AG08395 (cell line): ENCODE measurements at regions not wholly inside any gene's neighbourhood (a gene's known extent, or its start where the extent isn't known, plus 50 kb on each side); places are given as distances from the start of the nearest gene placed in this dataset.
A peak's percentile ranks its signal among the peaks of the same experiment; 100 is the strongest.

ENCODE experiments used
- DNase-seq: peaks from one replicate; pipeline ENCODE4 v3.0.0; 2012; ENCODE audit warnings: mixed read lengths, low spot score

GRCh38 chr15:35657679-35658311, 111.8 kb upstream of the DPH6 start:
- peak; percentile 55 for DNase-seq

GRCh38 chr15:35663956-35664355, 118.0 kb upstream of the DPH6 start:
- DNase-seq, result no peak

GRCh38 chr15:35665896-35666536, 120.1 kb upstream of the DPH6 start:
- DNase-seq, result no peak

DNA sequence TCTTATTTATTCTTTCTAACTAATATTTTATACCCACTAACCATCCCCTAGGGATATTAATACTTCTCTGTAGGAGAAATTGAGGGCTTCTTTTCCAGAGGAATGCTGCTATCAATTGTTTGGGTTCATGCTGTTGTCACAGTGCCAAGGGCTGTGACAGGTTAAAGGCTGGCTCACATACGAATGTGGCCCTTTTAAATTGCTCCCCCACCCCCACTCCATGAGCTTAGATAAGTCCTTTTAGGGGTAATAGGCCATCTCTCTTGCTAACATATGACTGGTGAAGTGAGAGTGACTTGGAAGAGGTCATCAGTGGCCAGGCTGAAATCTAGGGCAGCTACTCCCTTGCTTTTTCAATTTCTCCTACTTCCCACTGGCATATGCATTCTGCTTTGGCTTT, 121.9 kb upstream of the DPH6 start:
- no peak for DNase-seq

DNA sequence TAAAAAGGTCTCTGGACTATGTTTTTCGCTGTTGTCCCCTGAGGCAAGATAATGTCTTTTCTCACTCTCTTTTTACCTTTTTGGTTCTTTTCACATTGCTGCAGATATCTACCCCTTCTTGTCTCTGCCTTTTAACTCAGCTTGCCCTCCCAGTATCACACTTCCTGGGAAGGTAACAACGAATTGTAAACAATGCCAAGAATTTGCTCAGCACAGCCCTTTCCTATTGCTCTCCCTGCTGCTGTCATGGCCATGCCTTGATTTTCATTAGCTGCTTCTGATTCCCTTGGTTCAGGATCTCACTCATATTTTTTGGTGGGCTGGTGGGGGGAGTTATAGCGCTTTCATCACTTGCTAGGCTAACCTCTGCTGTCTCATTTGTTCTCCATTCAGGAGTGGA, 123.1 kb upstream of the DPH6 start:
- DNase-seq, result no peak

DNA sequence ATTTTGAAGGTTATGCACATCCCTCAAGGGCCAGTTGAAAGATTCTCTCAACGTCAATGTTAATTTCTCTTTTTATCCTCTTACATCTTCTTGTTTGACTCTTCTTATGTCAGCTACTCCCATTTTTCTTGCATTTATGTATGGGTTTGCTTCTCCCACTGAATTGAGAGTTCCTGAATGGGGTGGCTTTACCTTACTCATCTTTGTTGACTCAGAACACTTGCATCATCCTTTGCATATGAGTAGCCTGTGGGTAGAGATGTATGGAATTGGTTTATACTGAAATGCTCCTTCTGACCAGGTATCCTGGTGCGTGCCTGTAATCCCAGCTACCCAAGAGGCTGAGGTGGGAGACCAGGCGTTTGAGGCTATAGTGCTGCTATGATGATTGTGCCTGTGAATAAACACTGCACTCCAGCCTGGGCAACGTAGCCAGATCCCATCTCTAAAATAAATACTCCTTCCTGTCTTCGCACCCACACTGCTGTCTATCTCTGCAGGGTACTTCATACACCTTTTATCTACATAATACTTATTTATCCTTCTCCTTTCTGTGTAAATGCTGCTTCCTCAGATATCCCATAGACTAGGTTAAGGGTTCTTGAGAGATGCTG, 123.6 kb upstream of the DPH6 start:
- no peak for DNase-seq

DNA sequence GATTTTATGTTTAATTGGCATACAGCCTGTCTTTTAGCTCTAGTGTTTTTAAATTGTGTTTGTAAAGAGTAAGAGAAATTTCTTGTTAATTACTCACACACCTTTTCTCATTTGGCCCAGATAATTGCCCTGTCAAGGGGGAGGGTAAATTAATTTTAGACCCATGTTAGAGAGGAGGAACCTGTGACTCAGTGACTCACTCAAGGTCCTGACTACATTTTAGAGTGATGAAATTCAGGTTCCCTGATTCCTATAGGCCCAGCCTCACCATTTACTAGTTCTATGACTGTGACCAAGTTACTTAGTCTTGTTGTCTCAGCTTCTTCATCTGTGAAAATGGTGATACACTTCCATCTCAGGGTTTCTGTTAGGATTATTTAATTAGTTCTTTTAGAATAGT, 125.2 kb upstream of the DPH6 start:
- DNase-seq, result no peak

- no peak for DNase-seq
Observed at GRCh38 chr15:35671981-35672380, 126.0 kb upstream of the DPH6 start.

DNA sequence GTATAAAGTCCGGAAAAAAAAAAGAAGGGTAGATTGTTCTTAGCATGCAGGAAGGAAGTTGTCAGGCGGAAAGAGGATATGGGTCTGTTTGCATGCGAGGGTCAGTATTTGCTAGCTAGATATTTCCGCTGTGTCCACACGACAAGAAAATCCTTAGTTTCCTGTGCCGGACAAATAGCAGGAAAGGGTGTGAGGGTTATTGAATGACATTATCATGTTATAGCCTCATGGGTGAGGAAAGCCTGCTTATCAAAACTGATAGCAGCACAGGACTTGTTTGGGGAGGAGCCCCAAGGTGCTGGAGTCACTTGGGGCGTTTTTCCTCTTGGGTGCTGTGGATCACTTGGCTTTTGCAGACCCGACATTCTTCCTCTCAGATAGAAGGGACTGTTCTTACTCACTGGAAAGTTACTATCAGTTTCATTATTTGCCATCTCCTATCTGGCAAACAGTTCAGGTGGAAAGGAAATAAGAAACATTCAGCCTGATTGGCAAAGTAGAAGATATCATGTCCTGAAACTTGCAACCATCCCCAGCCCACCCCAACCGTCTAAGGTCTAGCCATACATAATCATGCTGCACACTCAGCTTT, 127.2 kb upstream of the DPH6 start:
- no peak for DNase-seq

DNA sequence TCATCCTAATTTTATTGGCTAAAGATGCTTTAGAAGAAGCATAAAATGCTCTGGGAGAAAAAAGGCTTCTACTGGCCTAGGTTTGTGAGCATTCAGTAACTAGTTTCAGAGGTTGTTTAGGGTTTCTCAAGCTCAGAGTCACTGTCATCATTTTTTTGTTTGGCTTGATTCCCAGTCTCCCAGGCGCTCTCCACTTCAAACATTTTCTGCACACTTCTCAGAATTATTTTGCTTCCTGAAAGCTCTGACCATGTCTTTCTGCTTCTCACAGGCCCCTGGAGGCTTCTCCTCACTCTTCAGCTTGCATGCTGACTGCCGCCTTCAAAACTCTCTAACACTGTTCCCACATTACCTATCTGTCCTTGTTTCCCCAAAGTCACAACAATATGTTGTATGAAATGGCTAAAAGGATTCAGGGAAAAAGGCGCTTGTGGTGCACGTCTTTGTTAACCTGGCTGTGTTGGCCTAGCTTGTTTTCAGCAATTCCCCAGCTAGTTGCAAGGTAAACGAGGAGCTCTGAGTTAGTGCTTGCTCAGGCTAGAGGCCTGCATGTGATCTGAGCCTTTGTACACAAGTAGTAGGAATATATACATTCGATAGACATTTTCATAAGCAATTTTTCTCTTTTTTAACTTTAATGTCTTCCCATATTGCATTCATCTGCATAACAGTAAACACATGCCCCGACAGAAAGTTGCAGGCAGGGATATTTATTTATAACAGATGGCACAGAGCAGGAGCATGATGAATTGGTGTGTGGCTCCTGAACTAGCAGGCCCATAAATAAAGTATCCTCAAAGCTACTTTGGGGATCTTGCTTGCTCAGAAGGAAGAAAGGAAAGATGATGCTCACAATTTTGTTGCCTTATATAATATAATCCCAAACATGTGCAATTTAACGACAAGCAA, 129.2 kb upstream of the DPH6 start:
- DNase-seq, result peak; percentile 66

GRCh38 chr15:35678774-35679173, 132.8 kb upstream of the DPH6 start:
- no peak for DNase-seq

- DNase-seq, result no peak
Observed at GRCh38 chr15:35679186-35679585, 133.2 kb upstream of the DPH6 start.

- DNase-seq, result no peak
Observed at GRCh38 chr15:35680951-35681350, 135.0 kb upstream of the DPH6 start.

- no peak for DNase-seq
Observed at GRCh38 chr15:35686347-35686746, 140.4 kb upstream of the DPH6 start.

DNA sequence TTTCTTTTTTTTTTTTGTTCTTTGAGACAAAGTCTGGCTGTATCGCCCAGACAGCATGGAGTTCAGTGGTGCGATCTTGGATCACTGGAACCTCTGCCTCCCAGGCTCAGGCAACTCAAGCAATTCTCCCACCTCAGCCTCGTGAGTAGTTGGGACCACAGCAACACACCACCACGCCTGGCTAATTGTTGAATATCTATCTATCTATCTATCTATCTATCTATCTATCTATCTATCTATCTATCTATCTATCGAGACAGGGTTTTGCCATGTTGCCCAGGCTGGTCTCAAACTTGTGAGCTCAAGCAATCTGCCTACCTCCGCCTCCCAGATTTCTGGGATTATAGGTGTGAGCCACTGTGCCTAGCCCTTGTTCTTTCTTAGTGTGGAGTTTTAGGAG, 143.3 kb upstream of the DPH6 start:
- no peak for DNase-seq

DNA sequence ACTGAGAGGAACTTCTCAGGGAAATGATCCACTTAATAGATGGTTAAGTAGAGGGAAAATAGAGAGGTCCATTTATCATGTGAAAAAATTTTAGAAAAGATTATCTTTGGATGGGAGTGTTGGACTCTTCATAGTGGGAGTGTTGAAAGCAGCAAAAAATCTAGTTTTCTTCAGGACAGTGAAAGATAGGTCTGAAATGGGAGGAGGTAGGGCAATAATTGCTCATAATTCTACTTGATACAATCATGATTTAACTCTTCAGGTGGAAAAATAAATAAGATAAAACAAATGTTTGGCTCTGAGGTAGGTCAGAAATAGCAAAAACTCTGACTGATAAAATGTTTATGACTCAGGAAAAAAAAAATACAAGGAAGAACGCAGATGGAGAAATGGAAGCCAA, 144.1 kb upstream of the DPH6 start:
- no peak for DNase-seq

DNA sequence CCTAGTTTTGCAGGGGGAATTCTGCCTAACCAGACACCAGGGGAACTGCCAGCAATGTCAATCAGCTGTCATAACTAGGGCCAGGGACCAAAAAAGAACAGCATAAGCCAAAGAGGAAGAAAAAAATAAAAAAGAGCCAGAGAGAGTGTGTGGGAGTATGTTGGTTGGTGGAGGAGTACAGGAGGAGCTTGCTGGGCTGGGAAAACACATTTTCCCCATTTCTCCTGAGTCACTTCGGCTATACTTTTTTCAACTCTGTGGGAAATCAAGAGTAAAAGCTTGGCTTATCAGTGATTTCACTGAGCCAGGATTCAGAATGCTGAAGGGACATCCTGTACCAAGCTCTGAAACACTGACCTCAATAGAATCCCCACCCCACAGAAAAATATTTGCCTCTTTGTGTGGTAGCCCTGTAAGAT, 144.7 kb upstream of the DPH6 start:
- DNase-seq, result peak; percentile 32

DNA sequence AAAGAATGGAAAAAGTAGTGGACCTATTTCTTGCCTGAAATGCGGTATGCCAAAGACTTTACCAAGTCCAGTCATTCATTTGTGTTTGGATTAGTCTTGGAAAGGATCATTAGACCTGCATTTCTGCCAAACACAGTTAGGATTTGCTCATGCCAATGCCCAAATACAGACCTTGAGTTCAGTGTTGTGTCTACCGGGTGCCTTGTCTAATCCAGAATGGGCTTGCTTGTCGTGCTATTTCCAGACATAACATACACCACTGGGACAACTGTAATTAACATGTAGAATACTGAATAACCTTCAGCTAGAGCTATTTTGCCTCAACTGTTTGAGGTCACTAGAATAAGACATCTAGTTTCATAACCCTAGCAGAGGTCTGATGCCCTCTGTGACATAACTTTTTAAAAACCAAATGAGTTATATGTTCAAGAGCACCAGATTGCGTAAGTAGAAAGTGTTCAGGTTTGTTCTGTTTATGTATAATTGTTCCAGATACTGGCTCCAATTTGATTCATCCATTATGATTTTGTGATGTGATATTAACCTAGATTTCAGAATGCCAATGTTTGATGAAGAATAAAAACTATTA, 145.3 kb upstream of the DPH6 start:
- DNase-seq, result no peak

- DNase-seq, result no peak
Observed at GRCh38 chr15:35691891-35692867, 146.2 kb upstream of the DPH6 start.

- peak; percentile 15 for DNase-seq
Observed at GRCh38 chr15:35693286-35693685, 147.3 kb upstream of the DPH6 start.

DNA sequence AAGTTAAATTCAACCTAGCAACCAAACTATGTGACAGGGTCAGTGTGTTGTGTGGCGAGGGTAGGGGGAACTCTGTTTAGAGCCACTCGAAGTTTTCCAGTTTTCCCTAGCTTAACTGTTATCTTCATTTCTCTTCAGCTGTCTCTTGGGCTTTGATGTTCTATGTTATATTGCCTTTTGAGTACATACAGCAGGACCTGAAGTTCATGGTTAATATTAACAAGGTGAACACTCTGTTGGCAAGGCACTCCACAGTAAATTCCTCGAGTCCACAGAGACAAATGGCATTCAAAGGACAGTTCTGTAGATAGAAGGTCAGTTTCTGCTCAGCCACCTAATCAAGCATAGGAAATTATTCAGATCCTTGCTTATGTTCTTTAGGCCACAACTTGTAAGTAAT, 147.9 kb upstream of the DPH6 start:
- DNase-seq, result no peak
